ENCODE measurements at regions not wholly inside any gene's neighbourhood (a gene's known extent, or its start where the extent isn't known, plus 50 kb on each side); places are given as distances from the start of the nearest gene placed in this dataset.

GRCh38 chr4:11495291-11495690 lies 66.6 kb upstream of the HS3ST1 start:
- Histone ChIP-seq H3K79me2 (ENCODE audit: control insufficient read depth in 1 of 2, insufficient read depth in 2 of 2, low read length in 2 of 2) (no peaks in the 10 kb centered on the region), H3K9me3 (ENCODE audit: insufficient read depth in 2 of 2, low read depth in 1 of 2, low read length in 1 of 2) (peaks cover 3 to 4% of the 10 kb centered on the region in 2 experiments; a peak in 2 of 4 replicates), H4K91ac (replicated peaks; ENCODE audit: insufficient read length, low read length) (no peak overlapping the region), H3K4ac (replicated peaks; ENCODE audit: insufficient read length, low read depth, low read length) (no peak overlapping the region), H3K9ac (replicated peaks in 1 of 4; ENCODE audit: extremely low read depth in 1 of 4, low read depth in 3 of 4, low read length in 3 of 4) (no peak overlapping the region), H2BK12ac (ENCODE audit: low read depth, low read length) (no peak overlapping the region), H3K79me1 (ENCODE audit: low read depth, low read length) (no peaks in the 10 kb centered on the region), H4K8ac (ENCODE audit: extremely low read depth, insufficient read depth, low read length) (no peak overlapping the region), H2AFZ (ENCODE audit: low read length) (no peak overlapping the region), H3K4me1 (replicated peaks in 1 of 4; ENCODE audit: control insufficient read depth in 3 of 4, insufficient read depth in 4 of 4, low read length in 3 of 4) (no peaks in the 10 kb centered on the region), H3K14ac (ENCODE audit: insufficient read length) (no peak overlapping the region), H2BK15ac (ENCODE audit: low read length) (no peak overlapping the region), H3K23me2 (ENCODE audit: low read depth, low read length) (no peaks in the 10 kb centered on the region), H2BK5ac (ENCODE audit: low read depth, low read length) (no peak overlapping the region), H2AK5ac (ENCODE audit: low read depth, low read length) (no peak overlapping the region), H3K56ac (replicated peaks; ENCODE audit: insufficient read length, low read depth, low read length) (no peak overlapping the region), H3K27me3 (replicated peaks in 1 of 4; ENCODE audit: control insufficient read depth in 3 of 4, extremely low read depth in 1 of 4, insufficient read depth in 3 of 4, low read length in 3 of 4) (no peaks in the 10 kb centered on the region), H4K20me1 (replicated peaks in 1 of 2; ENCODE audit: control insufficient read depth in 1 of 2, insufficient read depth in 2 of 2, low read length in 2 of 2) (no peaks in the 10 kb centered on the region), H3K23ac (ENCODE audit: insufficient read length) (no peak overlapping the region), H2BK20ac (ENCODE audit: low read length) (no peak overlapping the region), H3K4me2 (ENCODE audit: insufficient read depth in 1 of 2, low read depth in 2 of 2, low read length in 2 of 2) (no peak overlapping the region), H3K4me3 (ENCODE audit: extremely low read depth in 1 of 4, insufficient read depth in 2 of 4, low read depth in 3 of 4, low read length in 4 of 4) (no peak overlapping the region), H3K27ac (ENCODE audit: low read depth, low read length) (no peak overlapping the region), H3K36me3 (ENCODE audit: control insufficient read depth in 2 of 4, insufficient read depth in 4 of 4, low read length in 3 of 4) (peaks cover 0 to 2% (median 0%) of the 10 kb centered on the region in 4 experiments; a peak in 1 of 8 replicates), H4K5ac (ENCODE audit: insufficient read length, low read depth, low read length) (no peak overlapping the region), H3K18ac (ENCODE audit: extremely low read depth, low read length) (no peak overlapping the region), H2BK120ac (replicated peaks; ENCODE audit: low read depth, low read length) (no peak overlapping the region)
- no peak for FAIRE-seq
- CTCF ChIA-PET (ENCODE audit: partially characterized antibody) = interaction anchor here (0.9 kb wide), 1 partner anchor 66 kb away, joined by 3 read pairs; the partner anchor contains the start of gene HS3ST1
- POLR2A ChIA-PET (ENCODE audit: partially characterized antibody) = no interaction called here
- TF ChIP-seq MAFK (IDR thresholded peaks at IDR 0.05; ENCODE audit: low read depth, low read length) = no peak
- TF ChIP-seq KDM5A (IDR thresholded peaks at IDR 0.05; ENCODE audit: low read length) = no peak
- TF ChIP-seq SP2 (IDR thresholded peaks at IDR 0.05; ENCODE audit: low read length) = no peak
- no peak for TF ChIP-seq TAF7 (optimal IDR thresholded peaks at IDR 0.05; ENCODE audit: borderline replicate concordance, low read depth, low read length)
- no peak for TF ChIP-seq CREB1 (IDR thresholded peaks at IDR 0.05)
- TF ChIP-seq CBX5 (IDR thresholded peaks at IDR 0.05; ENCODE audit: low read depth, low read length) = no peak
- no peak for TF ChIP-seq E2F6 (IDR thresholded peaks at IDR 0.05)
- TF ChIP-seq SRF (IDR thresholded peaks at IDR 0.05; ENCODE audit: low read depth, low read length) = no peak
- no peak for TF ChIP-seq CHD1 (IDR thresholded peaks at IDR 0.05; ENCODE audit: low read depth, low read length)
- no peak for TF ChIP-seq SIX5 (IDR thresholded peaks at IDR 0.05; ENCODE audit: low read depth, low read length)
- TF ChIP-seq POLR2A (IDR thresholded peaks at IDR 0.05; ENCODE audit: control extremely low read depth in 1 of 2, low read depth in 2 of 2, low read length in 2 of 2) = no peak
- TF ChIP-seq TAF1 (IDR thresholded peaks at IDR 0.05; ENCODE audit: low read depth, low read length) = no peak
- TF ChIP-seq, protein P1, sequence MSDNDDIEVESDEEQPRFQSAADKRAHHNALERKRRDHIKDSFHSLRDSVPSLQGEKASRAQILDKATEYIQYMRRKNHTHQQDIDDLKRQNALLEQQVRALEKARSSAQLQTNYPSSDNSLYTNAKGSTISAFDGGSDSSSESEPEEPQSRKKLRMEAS (IDR thresholded peaks at IDR 0.05) = no peak
- TF ChIP-seq BRCA1 (IDR thresholded peaks at IDR 0.05; ENCODE audit: low read depth, low read length) = no peak
- no peak for TF ChIP-seq CTBP2 (IDR thresholded peaks at IDR 0.05; ENCODE audit: borderline replicate concordance, insufficient read depth, insufficient read length, low read length)
- DNase-seq (ENCODE audit: low read depth in 1 of 2, low spot score in 2 of 2) = no peak
